GM23338 (cell line): ENCODE measurements at regions not wholly inside any gene's neighbourhood (a gene's known extent, or its start where the extent isn't known, plus 50 kb on each side); places are given as distances from the start of the nearest gene placed in this dataset.

Experiments used
- ATAC-seq: fragments of 200-7000 bp; cut with Tn5 transposase; 3 replicates; pipeline ENCODE4 v1.9.1; 2020
- DNase-seq: peaks from one replicate; pipeline ENCODE4 v3.0.0-alpha.2; 2015; ENCODE audit warnings: low spot score
- H2AFZ ChIP-seq: fragments of 200-600 bp; sonication (generic); 2 replicates; pipeline ENCODE4 v1.8.0; 2016; ENCODE audit warnings: antibody characterized with exemption, mild to moderate bottlenecking, moderate library complexity
- H3F3A ChIP-seq: fragments of 200-600 bp; sonication (generic); replicated peaks from 2 replicates; pipeline ENCODE4 v1.8.0; 2017; ENCODE audit warnings: antibody characterized with exemption, mixed run types, low read depth
- H3K27ac ChIP-seq: fragments of 200-600 bp; sonication (generic); 2 replicates; pipeline ENCODE4 v1.6.1; 2016; ENCODE audit warnings: low read depth
- H3K27me3 ChIP-seq: fragments of 200-600 bp; sonication (generic); 2 replicates; pipeline ENCODE4 v1.8.0; 2016; ENCODE audit warnings: mild to moderate bottlenecking, mixed run types, moderate library complexity; ENCODE audit not compliant: insufficient read depth
- H3K36me3 ChIP-seq: fragments of 200-600 bp; sonication (generic); 2 replicates; pipeline ENCODE4 v1.8.0; 2016; ENCODE audit warnings: mild to moderate bottlenecking; ENCODE audit not compliant: insufficient read depth
- H3K4me1 ChIP-seq: fragments of 200-600 bp; sonication (generic); 2 replicates; pipeline ENCODE4 v1.8.0; 2016; ENCODE audit warnings: mild to moderate bottlenecking, moderate library complexity; ENCODE audit not compliant: insufficient read depth
- H3K4me2 ChIP-seq: fragments of 200-600 bp; sonication (generic); 2 replicates; pipeline ENCODE4 v1.7.1; 2017; ENCODE audit warnings: mixed run types
- H3K4me3 ChIP-seq: fragments of 200-600 bp; sonication (generic); 2 replicates; pipeline ENCODE4 v1.6.1; 2016; ENCODE audit warnings: mixed run types
- H3K79me2 ChIP-seq: fragments of 200-600 bp; sonication (generic); replicated peaks from 2 replicates; pipeline ENCODE4 v1.8.0; 2017; ENCODE audit warnings: mild to moderate bottlenecking; ENCODE audit not compliant: insufficient read depth
- H3K9me2 ChIP-seq: fragments of 200-600 bp; sonication (generic); 2 replicates; pipeline ENCODE4 v1.8.0; 2017; ENCODE audit not compliant: insufficient read depth
- H4K20me1 ChIP-seq: fragments of 200-600 bp; sonication (generic); replicated peaks from 2 replicates; pipeline ENCODE4 v1.8.0; 2017; ENCODE audit warnings: mild to moderate bottlenecking; ENCODE audit not compliant: insufficient read depth
- H3K27ac Mint-ChIP-seq: 2 replicates; pipeline ENCODE4 v1.8.0; 2020; ENCODE audit warnings: inconsistent platforms, mild to moderate bottlenecking, moderate library complexity, mixed read lengths
- H3K27me3 Mint-ChIP-seq: 3 replicates; pipeline ENCODE4 v1.8.0; 2022; ENCODE audit warnings: low read depth, mild to moderate bottlenecking, moderate library complexity, mixed read lengths, inconsistent platforms; ENCODE audit not compliant: insufficient read depth, poor library complexity
- H3K36me3 Mint-ChIP-seq: 3 replicates; pipeline ENCODE4 v1.8.0; 2021; ENCODE audit warnings: low read depth, mild to moderate bottlenecking, inconsistent platforms, moderate library complexity, mixed read lengths
- H3K4me1 Mint-ChIP-seq: 3 replicates; pipeline ENCODE4 v1.8.0; 2020; ENCODE audit warnings: mild to moderate bottlenecking, inconsistent platforms, mixed read lengths
- H3K4me3 Mint-ChIP-seq: 3 replicates; pipeline ENCODE4 v1.8.0; 2021; ENCODE audit warnings: moderate library complexity, mild to moderate bottlenecking, inconsistent platforms, mixed read lengths
- H3K9me3 Mint-ChIP-seq: 3 replicates; pipeline ENCODE4 v1.8.0; 2020; ENCODE audit warnings: moderate library complexity, mild to moderate bottlenecking, inconsistent platforms, mixed read lengths
- CREB1 ChIP-seq: fragments of 250-450 bp; sonication (Bioruptor Pico); IDR thresholded peaks from 2 replicates; pipeline ENCODE4 v1.5.0; 2020; ENCODE audit warnings: low read depth, mild to moderate bottlenecking, moderate library complexity
- CTCF ChIP-seq, 2 experiments: fragments of 200-600 bp in 1 of 2; sonication (generic) in 1 of 2; conservative IDR thresholded peaks; 2 replicates each; pipeline versions ENCODE4 v1.5.1 to v1.6.1; 2016 to 2017; ENCODE audit warnings: antibody characterized with exemption in 2 of 2, low read depth in 2 of 2, mild to moderate bottlenecking in 2 of 2, moderate library complexity in 1 of 2
- ETS1 ChIP-seq: IDR thresholded peaks from 2 replicates; pipeline ENCODE4 v1.6.1; 2016; ENCODE audit warnings: antibody characterized with exemption
- EZH2 ChIP-seq: fragments of 200-600 bp; sonication (generic); IDR thresholded peaks from one replicate; pipeline ENCODE4 v1.8.0; 2017; ENCODE audit warnings: antibody characterized with exemption, mild to moderate bottlenecking, low read depth; ENCODE audit not compliant: unreplicated experiment
- EZH2phosphoT487 ChIP-seq: fragments of 200-600 bp; sonication (generic); IDR thresholded peaks from one replicate; pipeline ENCODE4 v1.8.1; 2018; ENCODE audit warnings: antibody characterized with exemption; ENCODE audit not compliant: unreplicated experiment
- JUNB ChIP-seq: IDR thresholded peaks from one replicate; pipeline ENCODE4 v1.6.1; 2016; ENCODE audit warnings: antibody characterized with exemption; ENCODE audit not compliant: unreplicated experiment
- NANOG ChIP-seq: IDR thresholded peaks from 2 replicates; pipeline ENCODE4 v1.6.1; 2016; ENCODE audit warnings: antibody characterized with exemption, borderline replicate concordance
- POLR2AphosphoS5 ChIP-seq: IDR thresholded peaks from 2 replicates; pipeline ENCODE4 v1.6.1; 2016; ENCODE audit warnings: antibody characterized with exemption, low read depth
- STAT1 ChIP-seq: IDR thresholded peaks from one replicate; pipeline ENCODE4 v1.6.1; 2016; ENCODE audit warnings: antibody characterized with exemption; ENCODE audit not compliant: unreplicated experiment
- ZNF114 ChIP-seq: fragments of 250-450 bp; sonication (Bioruptor Pico); IDR thresholded peaks from 2 replicates; pipeline ENCODE4 v1.5.0; 2020; ENCODE audit warnings: mild to moderate bottlenecking, moderate library complexity
- ZNF331 ChIP-seq: fragments of 250-450 bp; sonication (Bioruptor Pico); IDR thresholded peaks from 2 replicates; pipeline ENCODE4 v1.5.0; 2020; ENCODE audit warnings: low read depth, mild to moderate bottlenecking, moderate library complexity
- ZNF462 ChIP-seq: fragments of 250-450 bp; sonication (Bioruptor Pico); IDR thresholded peaks from 2 replicates; pipeline ENCODE4 v1.5.0; 2020; ENCODE audit warnings: mild to moderate bottlenecking, moderate library complexity
- TF ChIP-seq, protein P1 (sequence below): IDR thresholded peaks from one replicate; pipeline ENCODE4 v1.6.1; 2018; ENCODE audit warnings: antibody characterized with exemption; ENCODE audit not compliant: unreplicated experiment

DNA sequence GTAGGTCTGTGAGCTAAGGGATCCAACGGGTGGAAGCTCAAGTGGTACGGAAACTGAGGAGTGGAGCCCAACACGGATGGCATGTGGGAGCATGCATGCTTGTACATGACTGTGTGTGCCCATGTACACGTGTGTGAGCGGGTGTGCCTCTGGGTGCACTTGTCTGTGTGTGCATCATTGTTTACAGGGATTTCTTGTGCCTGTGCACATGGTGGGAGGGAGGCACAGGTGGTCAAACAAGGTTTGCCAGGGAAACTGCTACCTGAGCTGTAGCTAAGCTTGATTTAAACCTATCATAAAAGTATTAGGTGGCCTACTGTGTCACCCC lies 122.5 kb upstream of the MAMLD1 start:
- Histone ChIP-seq H3F3A (no peaks in the 10 kb centered on the region), H3K4me2 (no peak overlapping the region), H3K4me3 (no peak overlapping the region), H3K27ac (no peak overlapping the region), H3K4me1 (no peaks in the 10 kb centered on the region), H3K9me2 (no peaks in the 10 kb centered on the region), H3K36me3 (no peaks in the 10 kb centered on the region), H3K27me3 (no peaks in the 10 kb centered on the region), H2AFZ (no peak overlapping the region), H3K79me2 (no peaks in the 10 kb centered on the region), H4K20me1 (no peaks in the 10 kb centered on the region)
- H3K27me3 Mint-ChIP-seq: peaks cover 3% of the 10 kb centered on the region
- H3K9me3 Mint-ChIP-seq: no peaks in the 10 kb centered on the region
- no peaks in the 10 kb centered on the region for H3K36me3 Mint-ChIP-seq
- H3K4me3 Mint-ChIP-seq: no peak overlapping the region
- no peak for TF ChIP-seq ZNF331 (CRISPR knock-in tag)
- no peak for TF ChIP-seq STAT1
- TF ChIP-seq, protein P1, sequence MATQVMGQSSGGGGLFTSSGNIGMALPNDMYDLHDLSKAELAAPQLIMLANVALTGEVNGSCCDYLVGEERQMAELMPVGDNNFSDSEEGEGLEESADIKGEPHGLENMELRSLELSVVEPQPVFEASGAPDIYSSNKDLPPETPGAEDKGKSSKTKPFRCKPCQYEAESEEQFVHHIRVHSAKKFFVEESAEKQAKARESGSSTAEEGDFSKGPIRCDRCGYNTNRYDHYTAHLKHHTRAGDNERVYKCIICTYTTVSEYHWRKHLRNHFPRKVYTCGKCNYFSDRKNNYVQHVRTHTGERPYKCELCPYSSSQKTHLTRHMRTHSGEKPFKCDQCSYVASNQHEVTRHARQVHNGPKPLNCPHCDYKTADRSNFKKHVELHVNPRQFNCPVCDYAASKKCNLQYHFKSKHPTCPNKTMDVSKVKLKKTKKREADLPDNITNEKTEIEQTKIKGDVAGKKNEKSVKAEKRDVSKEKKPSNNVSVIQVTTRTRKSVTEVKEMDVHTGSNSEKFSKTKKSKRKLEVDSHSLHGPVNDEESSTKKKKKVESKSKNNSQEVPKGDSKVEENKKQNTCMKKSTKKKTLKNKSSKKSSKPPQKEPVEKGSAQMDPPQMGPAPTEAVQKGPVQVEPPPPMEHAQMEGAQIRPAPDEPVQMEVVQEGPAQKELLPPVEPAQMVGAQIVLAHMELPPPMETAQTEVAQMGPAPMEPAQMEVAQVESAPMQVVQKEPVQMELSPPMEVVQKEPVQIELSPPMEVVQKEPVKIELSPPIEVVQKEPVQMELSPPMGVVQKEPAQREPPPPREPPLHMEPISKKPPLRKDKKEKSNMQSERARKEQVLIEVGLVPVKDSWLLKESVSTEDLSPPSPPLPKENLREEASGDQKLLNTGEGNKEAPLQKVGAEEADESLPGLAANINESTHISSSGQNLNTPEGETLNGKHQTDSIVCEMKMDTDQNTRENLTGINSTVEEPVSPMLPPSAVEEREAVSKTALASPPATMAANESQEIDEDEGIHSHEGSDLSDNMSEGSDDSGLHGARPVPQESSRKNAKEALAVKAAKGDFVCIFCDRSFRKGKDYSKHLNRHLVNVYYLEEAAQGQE: no peak
- TF ChIP-seq JUNB: no peak
- TF ChIP-seq EZH2: no peak
- TF ChIP-seq POLR2AphosphoS5: no peak
- no peak for TF ChIP-seq CTCF (conservative IDR thresholded peaks at IDR 0.05; ENCODE audit: low read depth in 2 of 2)
- no peak for TF ChIP-seq ZNF114 (CRISPR knock-in tag)
- no peak for TF ChIP-seq NANOG
- TF ChIP-seq ETS1: no peak
- no peak for TF ChIP-seq EZH2phosphoT487
- no peak for TF ChIP-seq CREB1 (CRISPR knock-in tag)
- no peak for TF ChIP-seq ZNF462 (CRISPR knock-in tag)
- DNase-seq (no peak), ATAC-seq (no peak)
- no peaks in the 10 kb centered on the region for H3K4me1 Mint-ChIP-seq
- no peak overlapping the region for H3K27ac Mint-ChIP-seq
